ENCODE measurements at regions not wholly inside any gene's neighbourhood (a gene's known extent, or its start where the extent isn't known, plus 50 kb on each side); places are given as distances from the start of the nearest gene placed in this dataset.

DNA sequence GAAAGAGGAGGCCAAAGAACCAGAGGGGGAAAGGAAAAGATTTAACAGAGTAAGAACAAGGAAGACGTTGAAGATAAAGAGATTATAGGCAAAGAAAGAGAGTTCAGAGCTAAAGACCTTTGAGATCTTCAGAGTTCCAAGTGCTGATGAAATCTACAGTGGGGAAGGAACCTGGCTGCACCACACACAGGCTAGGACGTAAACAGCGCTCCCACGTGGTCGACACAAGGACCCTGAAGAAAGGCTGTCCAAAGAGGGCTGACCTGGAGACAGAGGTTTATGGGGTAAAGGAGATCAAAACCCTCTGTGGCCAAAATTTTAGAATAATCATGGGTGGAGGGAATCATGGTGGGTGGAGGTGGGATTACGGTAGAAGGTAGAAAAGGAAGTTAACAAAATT is 121.6 kb downstream of the PMP22 start:
- H3K4me1 ChIP-seq, result no peaks in the 10 kb centered on the region
- TF ChIP-seq, protein P1, sequence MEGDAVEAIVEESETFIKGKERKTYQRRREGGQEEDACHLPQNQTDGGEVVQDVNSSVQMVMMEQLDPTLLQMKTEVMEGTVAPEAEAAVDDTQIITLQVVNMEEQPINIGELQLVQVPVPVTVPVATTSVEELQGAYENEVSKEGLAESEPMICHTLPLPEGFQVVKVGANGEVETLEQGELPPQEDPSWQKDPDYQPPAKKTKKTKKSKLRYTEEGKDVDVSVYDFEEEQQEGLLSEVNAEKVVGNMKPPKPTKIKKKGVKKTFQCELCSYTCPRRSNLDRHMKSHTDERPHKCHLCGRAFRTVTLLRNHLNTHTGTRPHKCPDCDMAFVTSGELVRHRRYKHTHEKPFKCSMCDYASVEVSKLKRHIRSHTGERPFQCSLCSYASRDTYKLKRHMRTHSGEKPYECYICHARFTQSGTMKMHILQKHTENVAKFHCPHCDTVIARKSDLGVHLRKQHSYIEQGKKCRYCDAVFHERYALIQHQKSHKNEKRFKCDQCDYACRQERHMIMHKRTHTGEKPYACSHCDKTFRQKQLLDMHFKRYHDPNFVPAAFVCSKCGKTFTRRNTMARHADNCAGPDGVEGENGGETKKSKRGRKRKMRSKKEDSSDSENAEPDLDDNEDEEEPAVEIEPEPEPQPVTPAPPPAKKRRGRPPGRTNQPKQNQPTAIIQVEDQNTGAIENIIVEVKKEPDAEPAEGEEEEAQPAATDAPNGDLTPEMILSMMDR (IDR thresholded peaks at IDR 0.05; ENCODE audit: insufficient read depth in 1 of 2, low read depth in 1 of 2, low read length in 1 of 2, severe bottlenecking in 1 of 2, unreplicated experiment in 1 of 2), result no peak
- no peaks in the 10 kb centered on the region for H3K9me3 ChIP-seq
- no peaks in the 10 kb centered on the region for H3K36me3 Mint-ChIP-seq (ENCODE audit: insufficient read depth, unreplicated experiment)
- no peak for DNase-seq
- H3K27me3 Mint-ChIP-seq (ENCODE audit: insufficient read depth, unreplicated experiment), result peaks cover 11% of the 10 kb centered on the region
- ChIA-PET POLR2A (no interaction called here), CTCF (no interaction called here)
- no peak overlapping the region for H3K4me3 Mint-ChIP-seq (ENCODE audit: unreplicated experiment)
- intact Hi-C loops (cut with micrococcal nuclease; ENCODE audit: unreplicated experiment), result no loop called here
- no peaks in the 10 kb centered on the region for H3K27me3 ChIP-seq (replicated peaks; ENCODE audit: control insufficient read depth, insufficient read depth, low read length)
- BruUV-seq (replicated peaks), result no TSS peak
- no peaks in the 10 kb centered on the region for H3K36me3 ChIP-seq (ENCODE audit: control insufficient read depth, insufficient read depth, low read length)
- peaks cover 9% of the 10 kb centered on the region for H3K9me3 Mint-ChIP-seq (ENCODE audit: unreplicated experiment)
- H3K27ac Mint-ChIP-seq (ENCODE audit: unreplicated experiment), result no peak overlapping the region
- no peak overlapping the region for H3K4me3 ChIP-seq (ENCODE audit: low read depth, low read length)
- no peaks in the 10 kb centered on the region for H3K4me1 Mint-ChIP-seq (ENCODE audit: low read depth, unreplicated experiment)

DNA sequence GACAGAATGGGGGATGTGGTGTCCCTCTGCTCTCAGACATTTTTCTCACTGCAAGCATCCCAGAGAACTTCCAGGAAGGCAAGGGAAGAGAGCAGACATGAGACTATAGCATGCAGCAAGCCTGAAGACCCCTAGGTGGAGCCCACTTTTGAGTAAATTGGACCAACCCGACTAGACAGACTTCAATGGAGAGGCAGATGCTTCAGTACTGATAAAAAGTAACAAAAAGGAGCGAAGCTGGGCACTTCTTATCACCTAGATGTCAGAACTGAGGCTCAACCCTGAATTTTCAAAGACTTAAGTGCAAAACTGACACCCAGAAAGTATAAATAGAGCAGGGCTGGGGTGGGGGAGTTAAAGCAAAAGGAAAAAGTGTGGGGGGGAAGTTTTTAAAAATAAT is 130.8 kb downstream of the PMP22 start:
- TF ChIP-seq, protein P1 (IDR thresholded peaks at IDR 0.05; ENCODE audit: insufficient read depth in 1 of 2, low read depth in 1 of 2, low read length in 1 of 2, severe bottlenecking in 1 of 2, unreplicated experiment in 1 of 2), result no peak
- DNase-seq, result no peak
- no peaks in the 10 kb centered on the region for H3K27me3 ChIP-seq (replicated peaks; ENCODE audit: control insufficient read depth, insufficient read depth, low read length)
- H3K27me3 Mint-ChIP-seq (ENCODE audit: insufficient read depth, unreplicated experiment), result peaks cover 7% of the 10 kb centered on the region
- H3K36me3 ChIP-seq (ENCODE audit: control insufficient read depth, insufficient read depth, low read length), result no peaks in the 10 kb centered on the region
- no peak overlapping the region for H3K4me3 ChIP-seq (ENCODE audit: low read depth, low read length)
- H3K36me3 Mint-ChIP-seq (ENCODE audit: insufficient read depth, unreplicated experiment), result no peaks in the 10 kb centered on the region
- no peaks in the 10 kb centered on the region for H3K4me1 ChIP-seq
- no peaks in the 10 kb centered on the region for H3K9me3 ChIP-seq
- no peaks in the 10 kb centered on the region for H3K4me1 Mint-ChIP-seq (ENCODE audit: low read depth, unreplicated experiment)
- H3K4me3 Mint-ChIP-seq (ENCODE audit: unreplicated experiment), result no peak overlapping the region
- no peak overlapping the region for H3K27ac Mint-ChIP-seq (ENCODE audit: unreplicated experiment)
- CTCF ChIA-PET, result no interaction called here
- intact Hi-C loops (cut with micrococcal nuclease; ENCODE audit: unreplicated experiment), result no loop called here
- BruUV-seq (replicated peaks), result no TSS peak
- POLR2A ChIA-PET, result no interaction called here
- H3K9me3 Mint-ChIP-seq (ENCODE audit: unreplicated experiment), result no peaks in the 10 kb centered on the region

GRCh38 chr17:15133826-15134225 is 131.3 kb downstream of the PMP22 start:
- Mint-ChIP-seq H3K9me3 (ENCODE audit: unreplicated experiment) (no peaks in the 10 kb centered on the region), H3K27ac (ENCODE audit: unreplicated experiment) (no peak overlapping the region), H3K36me3 (ENCODE audit: insufficient read depth, unreplicated experiment) (no peaks in the 10 kb centered on the region), H3K4me3 (ENCODE audit: unreplicated experiment) (no peak overlapping the region), H3K27me3 (ENCODE audit: insufficient read depth, unreplicated experiment) (peaks cover 7% of the 10 kb centered on the region), H3K4me1 (ENCODE audit: low read depth, unreplicated experiment) (no peaks in the 10 kb centered on the region)
- intact Hi-C loops (cut with micrococcal nuclease; ENCODE audit: unreplicated experiment), result no loop called here
- DNase-seq, result no peak
- Histone ChIP-seq H3K4me3 (ENCODE audit: low read depth, low read length) (no peak overlapping the region), H3K4me1 (no peaks in the 10 kb centered on the region), H3K27me3 (replicated peaks; ENCODE audit: control insufficient read depth, insufficient read depth, low read length) (no peaks in the 10 kb centered on the region), H3K36me3 (ENCODE audit: control insufficient read depth, insufficient read depth, low read length) (no peaks in the 10 kb centered on the region), H3K9me3 (no peaks in the 10 kb centered on the region)
- ChIA-PET CTCF (no interaction called here), POLR2A (no interaction called here)
- TF ChIP-seq, protein P1 (IDR thresholded peaks at IDR 0.05; ENCODE audit: insufficient read depth in 1 of 2, low read depth in 1 of 2, low read length in 1 of 2, severe bottlenecking in 1 of 2, unreplicated experiment in 1 of 2), result no peak
- no TSS peak for BruUV-seq (replicated peaks)

Measured in Caco-2 (cell line).